ENCODE measurements at regions not wholly inside any gene's neighbourhood (a gene's known extent, or its start where the extent isn't known, plus 50 kb on each side); places are given as distances from the start of the nearest gene placed in this dataset.

DNA sequence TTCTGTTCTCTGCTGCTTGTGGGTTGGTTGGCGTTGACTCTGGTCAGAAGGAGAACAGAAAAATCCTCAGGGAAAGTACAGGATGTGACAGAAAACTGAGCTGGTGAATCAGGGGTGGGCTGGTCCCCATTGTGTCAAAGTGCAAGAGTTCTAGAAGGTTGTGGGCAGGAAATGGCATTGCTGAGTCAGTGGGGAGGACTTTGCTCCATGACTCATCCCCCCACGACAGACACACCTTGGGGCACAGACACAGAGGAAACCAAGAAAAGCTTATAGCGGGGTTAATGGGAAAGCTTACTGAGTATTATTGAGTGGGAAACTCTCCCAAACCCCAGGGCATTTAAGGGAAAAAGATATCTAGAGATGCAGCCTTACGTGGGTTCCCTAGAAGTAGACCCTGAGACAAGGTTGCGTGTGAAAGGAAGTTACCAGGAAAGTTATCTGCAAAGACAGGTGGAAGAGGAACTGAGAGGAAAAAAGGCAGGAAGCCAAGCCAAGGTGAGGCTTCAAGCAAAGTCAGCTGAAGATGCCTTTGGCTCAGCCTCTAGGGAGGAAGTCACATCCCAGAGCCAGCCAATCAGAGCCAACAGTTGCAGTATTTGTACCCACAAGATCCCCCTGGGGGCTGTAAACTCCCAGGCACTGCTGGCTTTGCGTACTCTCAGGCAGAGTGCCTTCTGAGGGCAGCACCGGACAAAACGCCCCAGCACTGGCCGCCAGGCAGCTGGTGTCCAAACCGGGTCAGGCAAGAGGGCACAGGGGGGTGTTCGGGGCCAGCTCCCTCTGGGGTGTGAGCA is 86.4 kb downstream of the FOXL1 start:
- no peak for TF ChIP-seq POLR2A (IDR thresholded peaks at IDR 0.05; ENCODE audit: low read depth, low read length)
- TF ChIP-seq POLR2AphosphoS5 (IDR thresholded peaks at IDR 0.05; ENCODE audit: low read depth, low read length): no peak

All from GM12892 (cell line).